K562 (cell line): ENCODE measurements at regions not wholly inside any gene's neighbourhood (a gene's known extent, or its start where the extent isn't known, plus 50 kb on each side); places are given as distances from the start of the nearest gene placed in this dataset.

Experiments
- ATAC-seq: fragments of 200-7000 bp; cut with Tn5 transposase; 3 replicates; pipeline ENCODE4 v1.9.1; 2020; ENCODE audit warnings: moderate library complexity
- BruUV-seq: library from RNA; stranded (reverse); fragments of 400-500 nt; replicated peaks from 2 replicates; lab custom pipeline; 2021; lab: Mats Ljungman, UMichigan
- CTCF ChIA-PET: fragments of 300-600 bp; formaldehyde crosslinking; extraction: SDS; loops from one replicate; lab custom pipeline; 2021; ENCODE audit warnings: low intra/inter-chr PET ratio; lab: Yijun Ruan, JAX
- POLR2A ChIA-PET: fragments of 300-600, 350-650 bp; sonication (Branson Sonifier 250); formaldehyde crosslinking; extraction: SDS; loops from one replicate; lab custom pipeline; 2021; ENCODE audit warnings: antibody characterized with exemption, inconsistent platforms; lab: Yijun Ruan, JAX
- DNase-seq, 4 experiments: peaks; one replicate each; pipeline versions ENCODE4 v3.0.0 to v3.0.0-alpha.2; 2011 to 2018; ENCODE audit warnings: low spot score in 3 of 4, mixed read lengths in 3 of 4; ENCODE audit errors: extremely low read depth in 1 of 4
- FAIRE-seq: peaks from 2 replicates; lab custom pipeline; 2011; peaks lifted over from hg19 to GRCh38; lab: Jason Lieb, UNC
- H2AFZ ChIP-seq: 2 replicates; pipeline ENCODE4 v1.6.0; 2011; ENCODE audit warnings: low read depth, low read length, control low read depth, inconsistent platforms
- H3K27ac ChIP-seq: fragments of 200-600 bp; 3 replicates; pipeline ENCODE4 v1.8.0; 2011; ENCODE audit warnings: low read depth, mild to moderate bottlenecking, control low read depth, inconsistent platforms, low read length, moderate library complexity, mixed read lengths; ENCODE audit errors: extremely low read depth
- H3K27me3 ChIP-seq, 2 experiments: fragments of 300-600 bp in 1 of 2; 2 replicates in 1 of 2; 3 replicates in 1 of 2; pipeline versions ENCODE4 v1.6.0 to v1.8.0; 2011; ENCODE audit warnings: inconsistent platforms in 2 of 2, low read length in 2 of 2, mild to moderate bottlenecking in 1 of 2, mixed read lengths in 1 of 2, moderate library complexity in 1 of 2; ENCODE audit not compliant: control insufficient read depth in 2 of 2, insufficient read depth in 2 of 2
- H3K36me3 ChIP-seq: fragments of 300-600 bp; 3 replicates; pipeline ENCODE4 v1.8.0; 2011; ENCODE audit warnings: mild to moderate bottlenecking, low read length, inconsistent platforms; ENCODE audit not compliant: control insufficient read depth, insufficient read depth
- H3K4me1 ChIP-seq, 2 experiments: fragments of 200-600 bp in 1 of 2; replicated peaks in 1 of 2; 2 replicates in 1 of 2; 3 replicates in 1 of 2; pipeline versions ENCODE4 v1.5.1 to v1.8.0; 2011; ENCODE audit warnings: inconsistent platforms in 2 of 2, low read length in 2 of 2, mild to moderate bottlenecking in 1 of 2, mixed read lengths in 1 of 2, moderate library complexity in 1 of 2; ENCODE audit not compliant: control insufficient read depth in 2 of 2, insufficient read depth in 2 of 2
- H3K4me2 ChIP-seq: 2 replicates; pipeline ENCODE4 v1.6.1; 2011; ENCODE audit warnings: low read length, control low read depth, inconsistent platforms, mixed read lengths; ENCODE audit not compliant: insufficient read depth
- H3K4me3 ChIP-seq: fragments of 200-600 bp; sonication (generic), shearing (Covaris generic); 2 replicates; pipeline ENCODE4 v1.5.1; 2016; ENCODE audit warnings: control low read depth, inconsistent platforms
- H3K79me2 ChIP-seq: fragments of 200-600 bp; 3 replicates; pipeline ENCODE4 v1.8.0; 2011; ENCODE audit warnings: low read length, inconsistent platforms; ENCODE audit not compliant: control insufficient read depth, insufficient read depth
- H3K9ac ChIP-seq, 2 experiments: 2 replicates each; pipeline versions ENCODE4 v1.6.0 to v1.6.1; 2011; ENCODE audit warnings: low read depth in 2 of 2, low read length in 2 of 2, control low read depth in 1 of 2, inconsistent platforms in 1 of 2, mild to moderate bottlenecking in 1 of 2, mixed read lengths in 1 of 2; ENCODE audit not compliant: insufficient read depth in 1 of 2
- H3K9me1 ChIP-seq: one replicate; pipeline ENCODE4 v1.6.0; 2011; ENCODE audit warnings: inconsistent platforms, mild to moderate bottlenecking, low read length, moderate library complexity; ENCODE audit not compliant: control insufficient read depth, insufficient read depth
- H3K9me3 ChIP-seq: replicated peaks from 2 replicates; pipeline ENCODE4 v1.5.1; 2011; ENCODE audit warnings: low read depth, low read length, inconsistent platforms; ENCODE audit not compliant: control insufficient read depth, insufficient read depth
- H4K20me1 ChIP-seq: replicated peaks from 2 replicates; pipeline ENCODE4 v1.6.1; 2011; ENCODE audit warnings: low read length, inconsistent platforms, mixed read lengths; ENCODE audit not compliant: control insufficient read depth, insufficient read depth
- ERF ChIP-seq: fragments of 450-650 bp; formaldehyde crosslinking; IDR thresholded peaks from 2 replicates; pipeline ENCODE4 v1.4.0; 2020; ENCODE audit warnings: mild to moderate bottlenecking, mixed read lengths
- JUN ChIP-seq, 2 experiments: sonication (generic) in 1 of 2; formaldehyde crosslinking in 1 of 2; IDR thresholded peaks; 2 replicates each; pipeline versions ENCODE4 v1.6.1 to v1.8.0; 2012 to 2022; ENCODE audit warnings: borderline replicate concordance in 2 of 2, mild to moderate bottlenecking in 2 of 2, improper control_type of control experiment in 1 of 2, low read depth in 1 of 2, low read length in 1 of 2, missing genetic modification reagents in 1 of 2
- LCOR ChIP-seq: sonication (generic); formaldehyde crosslinking; IDR thresholded peaks from 2 replicates; pipeline ENCODE4 v1.8.0; 2022; ENCODE audit warnings: mild to moderate bottlenecking, missing genetic modification reagents
- POLR2A ChIP-seq: fragments of 450-650 bp; conservative IDR thresholded peaks from 2 replicates; pipeline ENCODE4 v1.6.1; 2016
- SLC30A9 ChIP-seq: fragments of 250-450 bp; sonication (Bioruptor Pico); IDR thresholded peaks from 2 replicates; pipeline ENCODE4 v1.8.0; 2022; ENCODE audit warnings: mild to moderate bottlenecking, moderate library complexity
- ZC3H4 ChIP-seq: sonication (generic); formaldehyde crosslinking; IDR thresholded peaks from 2 replicates; pipeline ENCODE4 v1.9.0; 2021; ENCODE audit warnings: missing genetic modification reagents, borderline replicate concordance
- ZNF224 ChIP-seq: sonication (generic); formaldehyde crosslinking; IDR thresholded peaks from 2 replicates; pipeline ENCODE4 v1.8.0; 2022; ENCODE audit warnings: mild to moderate bottlenecking, missing genetic modification reagents
- ZNF24 ChIP-seq: fragments of 450-650 bp; IDR thresholded peaks from 2 replicates; pipeline ENCODE4 v1.6.1; 2016
- WGBS: fragments of 100-300 bp; shearing (Covaris generic); methylation state at CpG from one replicate; pipeline ENCODE4 v1.1.6; 2016; ENCODE audit warnings: low coverage, mixed read lengths; ENCODE audit not compliant: insufficient coverage; ENCODE audit errors: missing lambda C conversion rate; 5-methylcytosine and 5-hydroxymethylcytosine counted together
- in situ Hi-C: fragments of 300-500 bp; cut with MboI; formaldehyde crosslinking; loops from 4 replicates; pipeline ENCODE4 v1.15.0; 2018; ENCODE audit warnings: inconsistent platforms, mixed read lengths
- intact Hi-C: fragments of 100-400 bp; cut with micrococcal nuclease; formaldehyde crosslinking; loops from 2 replicates; pipeline ENCODE4 v1.14.2; 2022
- TF ChIP-seq, protein P1 (sequence below): sonication (generic); formaldehyde crosslinking; IDR thresholded peaks from 2 replicates; pipeline ENCODE4 v1.9.0; 2022; ENCODE audit warnings: mild to moderate bottlenecking, missing genetic modification reagents
- TF ChIP-seq, protein P2 (sequence below): fragments of 450-650 bp; conservative IDR thresholded peaks from 2 replicates; pipeline ENCODE4 v1.6.1; 2016; ENCODE audit warnings: missing genetic modification characterization, low read depth, mild to moderate bottlenecking, missing compliant biosample characterization, moderate library complexity
- TF ChIP-seq, protein P3 (sequence below): sonication (generic); IDR thresholded peaks from 2 replicates; pipeline ENCODE4 v1.6.1; 2016
- TF ChIP-seq, protein P4 (sequence below): fragments of 450-650 bp; IDR thresholded peaks from 2 replicates; pipeline ENCODE4 v1.7.0; 2016; ENCODE audit warnings: borderline replicate concordance

DNA sequence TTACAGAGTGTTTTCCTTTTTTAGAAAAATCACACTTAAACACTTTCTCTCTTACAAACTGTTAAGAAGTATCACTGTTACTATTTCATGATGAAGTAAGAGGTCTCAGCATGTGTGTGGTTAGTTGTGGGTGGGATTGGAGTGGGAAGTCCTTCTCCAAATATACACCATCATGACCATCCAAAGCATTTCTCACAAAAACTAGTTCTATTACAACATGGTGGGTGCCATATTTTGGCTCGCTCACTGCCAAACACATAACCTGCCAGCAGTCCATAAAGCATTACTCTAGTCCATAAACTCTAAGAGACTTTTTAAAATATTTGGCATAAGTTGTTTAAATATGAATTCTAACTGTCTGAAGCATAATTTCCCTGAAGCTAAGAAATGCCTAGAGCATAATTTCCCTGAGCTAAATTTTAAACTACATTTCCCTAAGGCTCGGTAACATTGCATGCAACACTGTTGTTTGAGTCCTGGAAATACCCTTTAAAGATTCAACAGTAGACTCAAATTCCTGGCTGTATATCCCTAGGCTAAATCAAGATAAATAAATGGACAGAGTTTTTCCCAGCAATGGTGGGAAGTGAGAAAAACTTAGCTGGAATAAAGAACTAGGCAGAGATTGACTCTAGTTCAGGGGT lies 415.0 kb upstream of the INTU start:
- WGBS, result 3% methylated on average over 2 of the region's 2 CpGs
- Histone ChIP-seq H3K9me3 (no peaks in the 10 kb centered on the region; the same call in 1 of the 2 replicates), H4K20me1 (no peaks in the 10 kb centered on the region), H3K4me2 (no peak overlapping the region), H3K4me1 (no peaks in the 10 kb centered on the region), H3K79me2 (no peaks in the 10 kb centered on the region), H3K9ac (no peak overlapping the region), H3K36me3 (no peaks in the 10 kb centered on the region), H3K27ac (no peak overlapping the region), H3K4me3 (no peak overlapping the region), H2AFZ (no peak overlapping the region), H3K9me1 (no peaks in the 10 kb centered on the region), H3K27me3 (peaks cover 0 to 3% of the 10 kb centered on the region in 2 experiments; a peak in 1 of 5 replicates)
- CTCF ChIA-PET, result no interaction called here
- no peak for FAIRE-seq
- POLR2A ChIA-PET, result interaction anchor here (1.0 kb wide), 1 partner anchor 24 kb away, joined by 3 read pairs; no protein-coding TSS in a partner anchor
- TF ChIP-seq ZNF224 (CRISPR knock-in tag), result no peak
- no peak for TF ChIP-seq SLC30A9 (CRISPR knock-in tag)
- TF ChIP-seq, protein P1, sequence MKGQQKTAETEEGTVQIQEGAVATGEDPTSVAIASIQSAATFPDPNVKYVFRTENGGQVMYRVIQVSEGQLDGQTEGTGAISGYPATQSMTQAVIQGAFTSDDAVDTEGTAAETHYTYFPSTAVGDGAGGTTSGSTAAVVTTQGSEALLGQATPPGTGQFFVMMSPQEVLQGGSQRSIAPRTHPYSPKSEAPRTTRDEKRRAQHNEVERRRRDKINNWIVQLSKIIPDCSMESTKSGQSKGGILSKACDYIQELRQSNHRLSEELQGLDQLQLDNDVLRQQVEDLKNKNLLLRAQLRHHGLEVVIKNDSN (CRISPR knock-in tag), result no peak
- TF ChIP-seq ZNF24, result no peak
- intact Hi-C loops (no loop called here), in situ Hi-C loops (no loop called here)
- no peak for ATAC-seq
- DNase-seq, result no peak
- no TSS peak for BruUV-seq

DNA sequence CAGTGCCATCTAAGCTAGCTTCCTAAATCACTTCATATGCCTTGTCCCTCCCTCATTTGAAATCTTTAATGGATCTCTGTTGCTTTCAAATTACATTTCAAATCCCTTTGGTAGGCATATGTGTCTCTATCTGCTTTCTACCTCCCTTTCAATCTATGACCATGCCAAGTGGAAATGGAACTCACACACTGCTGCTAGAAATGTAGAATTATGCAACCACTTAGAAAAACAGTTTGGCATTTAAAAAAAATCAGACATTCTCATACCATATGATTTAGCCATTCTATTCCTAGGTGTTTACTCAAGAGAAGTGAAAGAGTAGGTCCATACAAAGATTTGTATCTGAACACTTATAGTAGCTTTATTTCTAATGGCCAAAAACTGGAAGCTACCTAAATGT lies 413.5 kb upstream of the INTU start:
- Histone ChIP-seq H3K27me3 (no peaks in the 10 kb centered on the region), H3K9me3 (no peaks in the 10 kb centered on the region; the same call in 1 of the 2 replicates), H3K4me1 (no peaks in the 10 kb centered on the region), H3K79me2 (no peaks in the 10 kb centered on the region), H3K9ac (no peak overlapping the region), H3K27ac (no peak overlapping the region), H3K36me3 (no peaks in the 10 kb centered on the region), H3K9me1 (no peaks in the 10 kb centered on the region), H3K4me2 (no peak overlapping the region), H4K20me1 (no peaks in the 10 kb centered on the region), H2AFZ (no peak overlapping the region), H3K4me3 (no peak overlapping the region)
- ATAC-seq (no peak), DNase-seq (no peak), FAIRE-seq (no peak)
- in situ Hi-C loops, result no loop called here
- no TSS peak for BruUV-seq
- POLR2A ChIA-PET, result no interaction called here
- CTCF ChIA-PET, result no interaction called here
- intact Hi-C loops, result no loop called here
- TF ChIP-seq JUN (IDR thresholded peaks at IDR 0.05; ENCODE audit: borderline replicate concordance, low read depth, low read length) (no peak), JUN (CRISPR knock-in tag; IDR thresholded peaks at IDR 0.05; ENCODE audit: borderline replicate concordance) (no peak), ZC3H4 (CRISPR knock-in tag) (no peak), LCOR (CRISPR knock-in tag) (no peak), ERF (CRISPR knock-in tag) (no peak), POLR2A (no peak)
- TF ChIP-seq, protein P2, sequence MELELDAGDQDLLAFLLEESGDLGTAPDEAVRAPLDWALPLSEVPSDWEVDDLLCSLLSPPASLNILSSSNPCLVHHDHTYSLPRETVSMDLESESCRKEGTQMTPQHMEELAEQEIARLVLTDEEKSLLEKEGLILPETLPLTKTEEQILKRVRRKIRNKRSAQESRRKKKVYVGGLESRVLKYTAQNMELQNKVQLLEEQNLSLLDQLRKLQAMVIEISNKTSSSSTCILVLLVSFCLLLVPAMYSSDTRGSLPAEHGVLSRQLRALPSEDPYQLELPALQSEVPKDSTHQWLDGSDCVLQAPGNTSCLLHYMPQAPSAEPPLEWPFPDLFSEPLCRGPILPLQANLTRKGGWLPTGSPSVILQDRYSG (tag), result no peak
- TF ChIP-seq, protein P3, sequence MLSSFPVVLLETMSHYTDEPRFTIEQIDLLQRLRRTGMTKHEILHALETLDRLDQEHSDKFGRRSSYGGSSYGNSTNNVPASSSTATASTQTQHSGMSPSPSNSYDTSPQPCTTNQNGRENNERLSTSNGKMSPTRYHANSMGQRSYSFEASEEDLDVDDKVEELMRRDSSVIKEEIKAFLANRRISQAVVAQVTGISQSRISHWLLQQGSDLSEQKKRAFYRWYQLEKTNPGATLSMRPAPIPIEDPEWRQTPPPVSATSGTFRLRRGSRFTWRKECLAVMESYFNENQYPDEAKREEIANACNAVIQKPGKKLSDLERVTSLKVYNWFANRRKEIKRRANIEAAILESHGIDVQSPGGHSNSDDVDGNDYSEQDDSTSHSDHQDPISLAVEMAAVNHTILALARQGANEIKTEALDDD, result no peak
- TF ChIP-seq, protein P4, sequence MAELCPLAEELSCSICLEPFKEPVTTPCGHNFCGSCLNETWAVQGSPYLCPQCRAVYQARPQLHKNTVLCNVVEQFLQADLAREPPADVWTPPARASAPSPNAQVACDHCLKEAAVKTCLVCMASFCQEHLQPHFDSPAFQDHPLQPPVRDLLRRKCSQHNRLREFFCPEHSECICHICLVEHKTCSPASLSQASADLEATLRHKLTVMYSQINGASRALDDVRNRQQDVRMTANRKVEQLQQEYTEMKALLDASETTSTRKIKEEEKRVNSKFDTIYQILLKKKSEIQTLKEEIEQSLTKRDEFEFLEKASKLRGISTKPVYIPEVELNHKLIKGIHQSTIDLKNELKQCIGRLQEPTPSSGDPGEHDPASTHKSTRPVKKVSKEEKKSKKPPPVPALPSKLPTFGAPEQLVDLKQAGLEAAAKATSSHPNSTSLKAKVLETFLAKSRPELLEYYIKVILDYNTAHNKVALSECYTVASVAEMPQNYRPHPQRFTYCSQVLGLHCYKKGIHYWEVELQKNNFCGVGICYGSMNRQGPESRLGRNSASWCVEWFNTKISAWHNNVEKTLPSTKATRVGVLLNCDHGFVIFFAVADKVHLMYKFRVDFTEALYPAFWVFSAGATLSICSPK, result no peak
